ENCODE measurements at regions not wholly inside any gene's neighbourhood (a gene's known extent, or its start where the extent isn't known, plus 50 kb on each side); places are given as distances from the start of the nearest gene placed in this dataset.

DNA sequence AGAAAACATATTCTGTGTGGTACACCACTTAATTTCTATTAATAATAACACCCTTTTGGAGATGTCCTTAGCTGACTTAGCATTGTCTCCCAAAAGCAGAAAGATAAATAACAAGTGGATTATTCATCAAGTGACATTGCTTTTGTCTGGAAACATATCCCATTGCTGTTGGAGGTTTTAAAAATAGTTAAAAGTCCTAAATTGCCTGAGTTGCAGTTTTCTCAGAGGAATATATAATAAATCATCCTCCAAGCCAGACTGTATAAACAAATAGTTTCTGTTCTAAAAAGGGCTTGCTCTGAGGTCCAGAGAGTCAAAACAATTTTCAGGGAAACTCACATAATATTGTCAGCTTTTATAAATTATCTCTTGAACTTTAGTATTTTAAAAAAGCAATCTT is 60.4 kb upstream of the CD96 start:
- TF ChIP-seq, protein P1, sequence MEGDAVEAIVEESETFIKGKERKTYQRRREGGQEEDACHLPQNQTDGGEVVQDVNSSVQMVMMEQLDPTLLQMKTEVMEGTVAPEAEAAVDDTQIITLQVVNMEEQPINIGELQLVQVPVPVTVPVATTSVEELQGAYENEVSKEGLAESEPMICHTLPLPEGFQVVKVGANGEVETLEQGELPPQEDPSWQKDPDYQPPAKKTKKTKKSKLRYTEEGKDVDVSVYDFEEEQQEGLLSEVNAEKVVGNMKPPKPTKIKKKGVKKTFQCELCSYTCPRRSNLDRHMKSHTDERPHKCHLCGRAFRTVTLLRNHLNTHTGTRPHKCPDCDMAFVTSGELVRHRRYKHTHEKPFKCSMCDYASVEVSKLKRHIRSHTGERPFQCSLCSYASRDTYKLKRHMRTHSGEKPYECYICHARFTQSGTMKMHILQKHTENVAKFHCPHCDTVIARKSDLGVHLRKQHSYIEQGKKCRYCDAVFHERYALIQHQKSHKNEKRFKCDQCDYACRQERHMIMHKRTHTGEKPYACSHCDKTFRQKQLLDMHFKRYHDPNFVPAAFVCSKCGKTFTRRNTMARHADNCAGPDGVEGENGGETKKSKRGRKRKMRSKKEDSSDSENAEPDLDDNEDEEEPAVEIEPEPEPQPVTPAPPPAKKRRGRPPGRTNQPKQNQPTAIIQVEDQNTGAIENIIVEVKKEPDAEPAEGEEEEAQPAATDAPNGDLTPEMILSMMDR (IDR thresholded peaks at IDR 0.05): no peak
- no peak for TF ChIP-seq POLR2A (IDR thresholded peaks at IDR 0.05)

All from testis (tissue), 2 donors.